GM12892 (cell line): ENCODE measurements at regions not wholly inside any gene's neighbourhood (a gene's known extent, or its start where the extent isn't known, plus 50 kb on each side); places are given as distances from the start of the nearest gene placed in this dataset.

Experiments used
- POLR2A ChIP-seq: IDR thresholded peaks from 2 replicates; pipeline ENCODE4 v1.6.1; 2011; ENCODE audit warnings: low read depth, low read length, control low read depth
- POLR2AphosphoS5 ChIP-seq: IDR thresholded peaks from 2 replicates; pipeline ENCODE4 v1.6.1; 2011; ENCODE audit warnings: low read depth, low read length, control low read depth
- TAF1 ChIP-seq: IDR thresholded peaks from 2 replicates; pipeline ENCODE4 v1.6.1; 2011; ENCODE audit warnings: low read depth, mild to moderate bottlenecking, control low read depth, low read length, borderline replicate concordance

DNA sequence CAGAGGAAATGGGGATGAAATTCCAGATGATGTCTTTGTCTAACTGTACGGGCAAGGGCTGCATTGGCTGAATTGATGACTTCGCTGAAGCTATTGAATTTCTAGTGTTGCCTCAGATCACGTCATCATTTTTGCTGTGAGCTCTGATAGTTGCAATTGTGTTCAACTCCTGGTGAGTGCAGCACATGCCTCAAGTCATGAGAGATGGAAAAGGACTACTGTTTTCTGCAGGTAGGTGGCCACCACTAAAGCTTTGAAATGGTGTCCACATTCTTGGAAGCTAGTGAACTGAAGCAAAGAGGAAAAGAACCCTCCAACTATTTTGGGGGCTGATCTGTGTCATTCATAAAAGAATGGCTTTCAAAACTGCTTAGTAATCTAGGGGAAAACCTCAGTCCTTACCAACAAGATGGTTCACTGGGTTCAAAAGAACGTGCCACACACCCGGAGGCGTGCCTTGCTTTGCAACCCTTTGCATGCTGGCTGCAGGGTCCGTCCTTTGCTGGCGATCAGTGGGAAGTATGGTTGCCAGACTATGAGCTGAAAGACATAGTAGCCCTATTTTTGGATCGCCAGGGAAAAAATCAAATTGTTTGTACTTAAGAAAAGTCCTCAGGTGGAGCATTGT, 88.1 kb upstream of the STOX2 start:
- TF ChIP-seq POLR2A (no peak), POLR2AphosphoS5 (no peak), TAF1 (no peak)
